H9 (cell line): ENCODE measurements at regions not wholly inside any gene's neighbourhood (a gene's known extent, or its start where the extent isn't known, plus 50 kb on each side); places are given as distances from the start of the nearest gene placed in this dataset.

Source experiments
- DNase-seq: peaks from one replicate; pipeline ENCODE4 v3.0.0-alpha.2; 2017
- H2AFZ ChIP-seq: one replicate; pipeline ENCODE4 v1.6.1; 2013; ENCODE audit warnings: mild to moderate bottlenecking, low read length, control low read depth, moderate library complexity
- H2AK5ac ChIP-seq: 2 replicates; pipeline ENCODE4 v1.6.1; 2013; ENCODE audit warnings: low read length, control low read depth, mixed read lengths; ENCODE audit not compliant: insufficient read length
- H2BK120ac ChIP-seq: one replicate; pipeline ENCODE4 v1.6.1; 2013; ENCODE audit warnings: low read depth, mild to moderate bottlenecking, low read length, control low read depth, inconsistent platforms; ENCODE audit not compliant: poor library complexity, severe bottlenecking
- H2BK12ac ChIP-seq: 2 replicates; pipeline ENCODE4 v1.6.1; 2013; ENCODE audit warnings: low read length, control low read depth, mixed read lengths, low read depth; ENCODE audit not compliant: insufficient read length
- H2BK15ac ChIP-seq: 2 replicates; pipeline ENCODE4 v1.6.1; 2013; ENCODE audit warnings: low read depth, low read length, control low read depth
- H2BK20ac ChIP-seq: one replicate; pipeline ENCODE4 v1.6.1; 2013; ENCODE audit warnings: low read depth, mild to moderate bottlenecking, low read length, control low read depth, inconsistent platforms; ENCODE audit not compliant: poor library complexity, severe bottlenecking
- H2BK5ac ChIP-seq: 2 replicates; pipeline ENCODE4 v1.6.1; 2013; ENCODE audit warnings: low read length, control low read depth, mixed read lengths; ENCODE audit not compliant: insufficient read length
- H3K14ac ChIP-seq: 2 replicates; pipeline ENCODE4 v1.6.1; 2013; ENCODE audit warnings: low read length, control low read depth; ENCODE audit not compliant: insufficient read depth
- H3K18ac ChIP-seq: 2 replicates; pipeline ENCODE4 v1.6.1; 2013; ENCODE audit warnings: low read depth, mild to moderate bottlenecking, mixed read lengths, low read length, control low read depth; ENCODE audit not compliant: insufficient read length
- H3K23ac ChIP-seq: 2 replicates; pipeline ENCODE4 v1.6.1; 2013; ENCODE audit warnings: low read length, control low read depth, mixed read lengths, low read depth; ENCODE audit not compliant: insufficient read length
- H3K23me2 ChIP-seq: 2 replicates; pipeline ENCODE4 v1.6.1; 2013; ENCODE audit warnings: low read depth, mild to moderate bottlenecking, mixed read lengths, low read length, control low read depth; ENCODE audit not compliant: insufficient read length, poor library complexity, severe bottlenecking
- H3K27ac ChIP-seq: 2 replicates; pipeline ENCODE4 v1.5.1; 2013; ENCODE audit warnings: low read length, control low read depth, mixed read lengths, low read depth; ENCODE audit not compliant: insufficient read length
- H3K27me3 ChIP-seq: 2 replicates; pipeline ENCODE4 v1.6.1; 2013; ENCODE audit warnings: low read length, control low read depth, inconsistent platforms; ENCODE audit not compliant: insufficient read depth
- H3K4ac ChIP-seq: 2 replicates; pipeline ENCODE4 v1.6.1; 2013; ENCODE audit warnings: low read depth, mild to moderate bottlenecking, control low read depth, inconsistent platforms, low read length, moderate library complexity
- H3K4me1 ChIP-seq: 2 replicates; pipeline ENCODE4 v1.6.1; 2013; ENCODE audit warnings: low read length, control low read depth, inconsistent platforms; ENCODE audit not compliant: insufficient read depth
- H3K4me2 ChIP-seq: 2 replicates; pipeline ENCODE4 v1.6.1; 2013; ENCODE audit warnings: low read length, control low read depth, mixed read lengths; ENCODE audit not compliant: insufficient read length, insufficient read depth
- H3K56ac ChIP-seq: 2 replicates; pipeline ENCODE4 v1.6.1; 2013; ENCODE audit warnings: low read depth, mild to moderate bottlenecking, mixed read lengths, low read length, control low read depth; ENCODE audit not compliant: insufficient read length
- H3K79me1 ChIP-seq: 2 replicates; pipeline ENCODE4 v1.6.1; 2013; ENCODE audit warnings: low read depth, mild to moderate bottlenecking, moderate library complexity, low read length, control low read depth, inconsistent platforms; ENCODE audit not compliant: insufficient read depth, poor library complexity, severe bottlenecking
- H3K79me2 ChIP-seq: 2 replicates; pipeline ENCODE4 v1.6.1; 2013; ENCODE audit warnings: low read length, control low read depth, inconsistent platforms; ENCODE audit not compliant: insufficient read depth
- H3K9ac ChIP-seq: 2 replicates; pipeline ENCODE4 v1.6.1; 2013; ENCODE audit warnings: low read length, control low read depth, mixed read lengths; ENCODE audit not compliant: insufficient read length; ENCODE audit errors: extremely low read depth
- H3K9me3 ChIP-seq: one replicate; pipeline ENCODE4 v1.6.1; 2013; ENCODE audit warnings: low read depth, low read length, inconsistent platforms; ENCODE audit not compliant: control insufficient read depth
- H3T11ph ChIP-seq: one replicate; pipeline ENCODE4 v1.6.1; 2013; ENCODE audit warnings: mild to moderate bottlenecking, low read length, control low read depth, inconsistent platforms
- H4K20me1 ChIP-seq: one replicate; pipeline ENCODE4 v1.6.1; 2013; ENCODE audit not compliant: control insufficient read depth, insufficient read length, insufficient read depth
- H4K5ac ChIP-seq: 2 replicates; pipeline ENCODE4 v1.6.1; 2013; ENCODE audit warnings: low read depth, mild to moderate bottlenecking, mixed read lengths, low read length, control low read depth; ENCODE audit not compliant: insufficient read length
- H4K8ac ChIP-seq: replicated peaks from 2 replicates; pipeline ENCODE4 v1.6.1; 2013; ENCODE audit warnings: low read length, control low read depth, mixed read lengths, low read depth; ENCODE audit not compliant: insufficient read length
- H4K91ac ChIP-seq: 2 replicates; pipeline ENCODE4 v1.6.1; 2013; ENCODE audit warnings: low read depth, mild to moderate bottlenecking, moderate library complexity, mixed read lengths, low read length, control low read depth; ENCODE audit not compliant: insufficient read length
- H3K27ac Mint-ChIP-seq, 3 experiments: 2 replicates in 2 of 3; 3 replicates in 1 of 3; pipeline ENCODE4 v1.8.0; 2020 to 2021; ENCODE audit warnings: mixed read lengths in 3 of 3, mild to moderate bottlenecking in 1 of 3, moderate library complexity in 1 of 3
- H3K27me3 Mint-ChIP-seq: 2 replicates; pipeline ENCODE4 v1.8.0; 2021; ENCODE audit warnings: low read depth, mild to moderate bottlenecking, moderate library complexity, mixed read lengths
- H3K36me3 Mint-ChIP-seq, 3 experiments: 2 replicates in 2 of 3; 3 replicates in 1 of 3; pipeline ENCODE4 v1.8.0; 2020 to 2021; ENCODE audit warnings: low read depth in 3 of 3, mixed read lengths in 3 of 3; ENCODE audit not compliant: insufficient read depth in 1 of 3
- H3K4me1 Mint-ChIP-seq, 2 experiments: 2 replicates each; pipeline ENCODE4 v1.8.0; 2020; ENCODE audit warnings: mixed read lengths in 2 of 2
- H3K4me3 Mint-ChIP-seq, 2 experiments: 2 replicates in 1 of 2; 3 replicates in 1 of 2; pipeline ENCODE4 v1.8.0; 2020 to 2021; ENCODE audit warnings: mild to moderate bottlenecking in 2 of 2, mixed read lengths in 2 of 2, moderate library complexity in 1 of 2
- H3K9me3 Mint-ChIP-seq, 2 experiments: 2 replicates in 1 of 2; 3 replicates in 1 of 2; pipeline ENCODE4 v1.8.0; 2020; ENCODE audit warnings: mild to moderate bottlenecking in 2 of 2, mixed read lengths in 2 of 2, moderate library complexity in 1 of 2
- CTCF ChIP-seq: fragments of 200-600 bp; sonication (generic); conservative IDR thresholded peaks from 3 replicates; pipeline ENCODE4 v1.8.0; 2021; ENCODE audit warnings: antibody characterized with exemption, mild to moderate bottlenecking
- WGBS: extraction: QIAGEN DNeasy Blood & Tissue Kit; methylation state at CpG from one replicate; pipeline ENCODE4 v1.1.7; 2013; ENCODE audit warnings: missing lambda C conversion rate, low lambda C conversion rate, mixed read lengths; ENCODE audit not compliant: insufficient read length; ENCODE audit errors: extremely low coverage; 5-methylcytosine and 5-hydroxymethylcytosine counted together

GRCh38 chr20:1800777-1801176 lies 94.4 kb upstream of the SIRPA start:
- Mint-ChIP-seq H3K27ac (no peak overlapping the region), H3K9me3 (no peaks in the 10 kb centered on the region), H3K4me3 (no peak overlapping the region), H3K27me3 (peaks cover 32% of the 10 kb centered on the region), H3K36me3 (no peaks in the 10 kb centered on the region), H3K4me1 (peaks cover 37% of the 10 kb centered on the region in 2 experiments)
- DNase-seq: no peak
- no peaks in the 10 kb centered on the region for H3K79me2 ChIP-seq
- no peak overlapping the region for H3K14ac ChIP-seq
- no peak overlapping the region for H4K5ac ChIP-seq
- H3K27ac ChIP-seq: no peak overlapping the region
- peak; percentile 47; the same call in 2 of the 3 replicates for TF ChIP-seq CTCF
- H2BK20ac ChIP-seq: no peak overlapping the region
- peaks cover 13% of the 10 kb centered on the region for H3K23me2 ChIP-seq
- no peak overlapping the region for H2BK12ac ChIP-seq
- no peak overlapping the region for H2BK5ac ChIP-seq
- no peak overlapping the region for H4K8ac ChIP-seq
- H4K91ac ChIP-seq: no peak overlapping the region
- H3K4me1 ChIP-seq: no peaks in the 10 kb centered on the region; the same call in 1 of the 2 replicates
- no peaks in the 10 kb centered on the region for H3K79me1 ChIP-seq
- H3K27me3 ChIP-seq: peaks cover 8% of the 10 kb centered on the region; the same call in 1 of the 2 replicates
- no peak overlapping the region for H3K9ac ChIP-seq
- H3K23ac ChIP-seq: no peak overlapping the region
- no peak overlapping the region for H2BK15ac ChIP-seq
- H2AFZ ChIP-seq: no peak overlapping the region
- H2BK120ac ChIP-seq: no peak overlapping the region
- H2AK5ac ChIP-seq: no peak overlapping the region
- no peaks in the 10 kb centered on the region for H4K20me1 ChIP-seq
- no peak overlapping the region for H3T11ph ChIP-seq
- no peaks in the 10 kb centered on the region for H3K9me3 ChIP-seq
- no peak overlapping the region for H3K56ac ChIP-seq
- no CpG with 5 or more reads among the region's 3 CpGs for WGBS
- H3K4me2 ChIP-seq: no peak overlapping the region
- H3K18ac ChIP-seq: no peak overlapping the region
- no peak overlapping the region for H3K4ac ChIP-seq
